OCI-LY7 (cell line): ENCODE measurements at regions not wholly inside any gene's neighbourhood (a gene's known extent, or its start where the extent isn't known, plus 50 kb on each side); places are given as distances from the start of the nearest gene placed in this dataset.

Source experiments
- BruUV-seq: library from RNA; stranded (reverse); fragments of 400-500 nt; replicated peaks from 2 replicates; lab custom pipeline; 2021; lab: Mats Ljungman, UMichigan
- CTCF ChIA-PET: fragments of 300-600 bp; sonication (Branson Sonifier 250); formaldehyde crosslinking; loops from one replicate; lab custom pipeline; 2022; ENCODE audit warnings: antibody characterized with exemption; ENCODE audit not compliant: unreplicated experiment; lab: Charles Lee
- POLR2A ChIA-PET: fragments of 300-600 bp; sonication (Branson Sonifier 250); formaldehyde crosslinking; loops from one replicate; lab custom pipeline; 2022; ENCODE audit warnings: antibody characterized with exemption; lab: Charles Lee
- DNase-seq: peaks from one replicate; pipeline ENCODE4 v3.0.0-alpha.2; 2015; ENCODE audit warnings: low spot score
- H2AFZ ChIP-seq: fragments of 200-600 bp; sonication (generic), shearing (Covaris generic); 2 replicates; pipeline ENCODE4 v1.6.1; 2014; ENCODE audit warnings: mild to moderate bottlenecking, antibody characterized with exemption, low read length, moderate library complexity
- H3K27ac ChIP-seq: fragments of 200-600 bp; sonication (generic); 2 replicates; pipeline ENCODE4 v1.5.1; 2014; ENCODE audit warnings: mixed run types, low read depth, mild to moderate bottlenecking, moderate library complexity, low read length, inconsistent platforms; ENCODE audit not compliant: poor library complexity, severe bottlenecking
- H3K36me3 ChIP-seq: fragments of 200-600 bp; sonication (generic); 2 replicates; pipeline ENCODE4 v1.6.1; 2014; ENCODE audit warnings: mild to moderate bottlenecking, antibody characterized with exemption, low read length, moderate library complexity, mixed read lengths; ENCODE audit not compliant: insufficient read depth
- H3K4me1 ChIP-seq: fragments of 200-600 bp; sonication (generic); 2 replicates; pipeline ENCODE4 v1.5.1; 2014; ENCODE audit warnings: mild to moderate bottlenecking, low read length; ENCODE audit not compliant: insufficient read depth, poor library complexity, severe bottlenecking
- H3K4me2 ChIP-seq: fragments of 200-600 bp; sonication (generic); 2 replicates; pipeline ENCODE4 v1.6.1; 2014; ENCODE audit warnings: mild to moderate bottlenecking, low read length
- H3K4me3 ChIP-seq: fragments of 200-600 bp; sonication (generic); 2 replicates; pipeline ENCODE4 v1.5.1; 2014; ENCODE audit warnings: mild to moderate bottlenecking, low read depth, low read length; ENCODE audit not compliant: poor library complexity, severe bottlenecking
- H3K79me2 ChIP-seq: fragments of 200-600 bp; sonication (generic); 2 replicates; pipeline ENCODE4 v1.6.1; 2016; ENCODE audit warnings: low read depth, mild to moderate bottlenecking, low read length, moderate library complexity, mixed read lengths; ENCODE audit not compliant: insufficient read depth
- H3K9me2 ChIP-seq: fragments of 200-600 bp; sonication (generic); 2 replicates; pipeline ENCODE4 v1.6.1; 2016; ENCODE audit warnings: mild to moderate bottlenecking, low read length, mixed read lengths; ENCODE audit not compliant: insufficient read depth
- H3K9me3 ChIP-seq: fragments of 200-600 bp; sonication (generic); 2 replicates; pipeline ENCODE4 v1.6.1; 2014; ENCODE audit warnings: mild to moderate bottlenecking, mixed run types, low read length, mixed read lengths
- H4K20me1 ChIP-seq: fragments of 200-600 bp; sonication (generic); 2 replicates; pipeline ENCODE4 v1.6.1; 2014; ENCODE audit warnings: mild to moderate bottlenecking, antibody characterized with exemption, low read length, moderate library complexity, mixed read lengths; ENCODE audit not compliant: insufficient read depth
- CTCF ChIP-seq: fragments of 200-600 bp; sonication (generic); conservative IDR thresholded peaks from 2 replicates; pipeline ENCODE4 v1.5.1; 2014; ENCODE audit warnings: mild to moderate bottlenecking, antibody characterized with exemption, low read length, moderate library complexity, mixed read lengths
- EZH2phosphoT487 ChIP-seq: fragments of 200-600 bp; sonication (generic); IDR thresholded peaks from 2 replicates; pipeline ENCODE4 v1.6.1; 2018; ENCODE audit warnings: low read depth, borderline replicate concordance, mild to moderate bottlenecking, mixed run types, antibody characterized with exemption, low read length, moderate library complexity, mixed read lengths
- intact Hi-C: fragments of 100-400 bp; cut with micrococcal nuclease; formaldehyde crosslinking; loops from one replicate; pipeline ENCODE4 v1.10.0; 2022; ENCODE audit not compliant: unreplicated experiment

- no peak overlapping the region; the same call in 1 of the 2 replicates for H2AFZ ChIP-seq
- no peaks in the 10 kb centered on the region for H3K9me2 ChIP-seq
- POLR2A ChIA-PET: interaction anchor here (0.7 to 2.5 kb wide), 3 partner anchors 11 to 26 kb away, joined by 3 to 12 read pairs (median 3); no protein-coding TSS in a partner anchor
- TF ChIP-seq EZH2phosphoT487 (no peak), CTCF (no peak)
- no peaks in the 10 kb centered on the region for H3K4me1 ChIP-seq
- BruUV-seq: no TSS peak
- H3K79me2 ChIP-seq: no peaks in the 10 kb centered on the region
- intact Hi-C loops: no loop called here
- no peaks in the 10 kb centered on the region; the same call in 1 of the 2 replicates for H3K36me3 ChIP-seq
- no peak for DNase-seq
- no peak overlapping the region for H3K4me2 ChIP-seq
- CTCF ChIA-PET: no interaction called here
- H3K27ac ChIP-seq: no peak overlapping the region
- no peaks in the 10 kb centered on the region for H4K20me1 ChIP-seq
- peaks cover 51% of the 10 kb centered on the region for H3K9me3 ChIP-seq
- H3K4me3 ChIP-seq: no peak overlapping the region
These were observed 940.3 kb upstream of the LCORL start for GRCh38 chr4:18961879-18962278.

- Histone ChIP-seq H3K79me2 (no peaks in the 10 kb centered on the region), H3K4me1 (no peaks in the 10 kb centered on the region), H2AFZ (no peak overlapping the region; the same call in 1 of the 2 replicates), H3K4me2 (no peak overlapping the region), H3K9me3 (peaks cover 48% of the 10 kb centered on the region; the same call in 1 of the 2 replicates), H3K36me3 (no peaks in the 10 kb centered on the region; the same call in 1 of the 2 replicates), H4K20me1 (no peaks in the 10 kb centered on the region), H3K27ac (no peak overlapping the region), H3K9me2 (no peaks in the 10 kb centered on the region), H3K4me3 (no peak overlapping the region)
- DNase-seq: no peak
- ChIA-PET POLR2A (interaction anchor here (0.7 to 0.8 kb wide), 2 partner anchors 16 to 26 kb away, joined by 3 read pairs; no protein-coding TSS in a partner anchor), CTCF (no interaction called here)
- no peak for TF ChIP-seq EZH2phosphoT487
- TF ChIP-seq CTCF: no peak
- no TSS peak for BruUV-seq
- intact Hi-C loops: no loop called here
These were observed 939.7 kb upstream of the LCORL start for GRCh38 chr4:18961266-18961665.

GRCh38 chr4:18957716-18958115, 936.2 kb upstream of the LCORL start:
- Histone ChIP-seq H3K9me3 (peaks cover 30% of the 10 kb centered on the region; the same call in 1 of the 2 replicates), H3K79me2 (no peaks in the 10 kb centered on the region), H3K4me2 (no peak overlapping the region), H3K9me2 (no peaks in the 10 kb centered on the region), H3K4me3 (no peak overlapping the region), H2AFZ (no peak overlapping the region; the same call in 1 of the 2 replicates), H4K20me1 (no peaks in the 10 kb centered on the region), H3K27ac (no peak overlapping the region), H3K4me1 (no peaks in the 10 kb centered on the region), H3K36me3 (no peaks in the 10 kb centered on the region; the same call in 1 of the 2 replicates)
- no TSS peak for BruUV-seq
- no peak for DNase-seq
- intact Hi-C loops: no loop called here
- CTCF ChIA-PET: no interaction called here
- TF ChIP-seq EZH2phosphoT487 (no peak), CTCF (no peak)
- POLR2A ChIA-PET: interaction anchor here (0.7 to 1.6 kb wide), 2 partner anchors 15 to 702 kb away, joined by 3 to 7 read pairs; no protein-coding TSS in a partner anchor
